H1 (cell line): ENCODE measurements at regions not wholly inside any gene's neighbourhood (a gene's known extent, or its start where the extent isn't known, plus 50 kb on each side); places are given as distances from the start of the nearest gene placed in this dataset.
A peak's percentile ranks its signal among the peaks of the same experiment; 100 is the strongest.

Source experiments
- CTCF ChIA-PET: fragments of 300-600 bp; sonication (Branson Sonifier 250); formaldehyde crosslinking; loops from one replicate; lab custom pipeline; 2021; ENCODE audit not compliant: partially characterized antibody; lab: Charles Lee
- POLR2A ChIA-PET: fragments of 300-600 bp; sonication (Branson Sonifier 250); formaldehyde crosslinking; loops from one replicate; lab custom pipeline; 2021; ENCODE audit warnings: inconsistent platforms; ENCODE audit not compliant: partially characterized antibody; lab: Charles Lee
- DNase-seq, 2 experiments: peaks; one replicate each; pipeline versions ENCODE4 v3.0.0 to v3.0.0-alpha.2; 2010 to 2022; ENCODE audit warnings: low spot score in 2 of 2, low read depth in 1 of 2, mixed read lengths in 1 of 2
- FAIRE-seq: peaks from 2 replicates; lab custom pipeline; 2011; peaks lifted over from hg19 to GRCh38; lab: Jason Lieb, UNC
- H2AFZ ChIP-seq: 2 replicates; pipeline ENCODE4 v1.8.1; 2012; ENCODE audit warnings: low read length, inconsistent platforms
- H2AK5ac ChIP-seq: 2 replicates; pipeline ENCODE4 v1.6.1; 2013; ENCODE audit warnings: low read depth, low read length
- H2BK120ac ChIP-seq: replicated peaks from 2 replicates; pipeline ENCODE3; 2013; ENCODE audit warnings: low read depth, low read length, inconsistent platforms
- H2BK12ac ChIP-seq: 2 replicates; pipeline ENCODE4 v1.6.1; 2013; ENCODE audit warnings: low read depth, low read length
- H2BK15ac ChIP-seq: 2 replicates; pipeline ENCODE4 v1.6.1; 2013; ENCODE audit warnings: low read length
- H2BK20ac ChIP-seq: 2 replicates; pipeline ENCODE4 v1.6.1; 2013; ENCODE audit warnings: low read length
- H2BK5ac ChIP-seq: 2 replicates; pipeline ENCODE4 v1.6.1; 2013; ENCODE audit warnings: low read depth, low read length
- H3K14ac ChIP-seq: 2 replicates; pipeline ENCODE4 v1.6.1; 2013; ENCODE audit warnings: inconsistent platforms; ENCODE audit not compliant: insufficient read length
- H3K18ac ChIP-seq: 2 replicates; pipeline ENCODE4 v1.6.1; 2013; ENCODE audit warnings: low read length; ENCODE audit errors: extremely low read depth
- H3K23ac ChIP-seq: 2 replicates; pipeline ENCODE4 v1.6.1; 2013; ENCODE audit warnings: inconsistent platforms; ENCODE audit not compliant: insufficient read length
- H3K23me2 ChIP-seq: 2 replicates; pipeline ENCODE4 v1.6.1; 2013; ENCODE audit warnings: low read depth, low read length
- H3K27ac ChIP-seq: 2 replicates; pipeline ENCODE4 v1.6.1; 2011; ENCODE audit warnings: low read depth, low read length, inconsistent platforms
- H3K27me3 ChIP-seq, 4 experiments: replicated peaks in 1 of 4; 1 replicate in 1 of 4; 2 replicates in 3 of 4; pipeline versions ENCODE4 v1.6.1 to v1.8.1; 2011 to 2013; ENCODE audit warnings: low read length in 3 of 4, mild to moderate bottlenecking in 3 of 4, inconsistent platforms in 2 of 4, mixed read lengths in 2 of 4, moderate library complexity in 1 of 4; ENCODE audit not compliant: control insufficient read depth in 3 of 4, insufficient read depth in 3 of 4; ENCODE audit errors: extremely low read depth in 1 of 4
- H3K36me3 ChIP-seq, 4 experiments: 2 replicates each; pipeline versions ENCODE4 v1.6.1 to v1.8.1; 2011 to 2013; ENCODE audit warnings: mild to moderate bottlenecking in 4 of 4, low read length in 3 of 4, moderate library complexity in 2 of 4, control low read depth in 1 of 4, inconsistent platforms in 1 of 4; ENCODE audit not compliant: insufficient read depth in 4 of 4, control insufficient read depth in 2 of 4
- H3K4ac ChIP-seq: replicated peaks from 2 replicates; pipeline ENCODE3; 2013; ENCODE audit warnings: low read length, low read depth, mixed read lengths, inconsistent platforms; ENCODE audit not compliant: insufficient read length
- H3K4me1 ChIP-seq, 4 experiments: replicated peaks in 1 of 4; 1 replicate in 1 of 4; 2 replicates in 3 of 4; pipeline versions ENCODE4 v1.6.1 to v1.8.1; 2011 to 2013; ENCODE audit warnings: low read length in 3 of 4, inconsistent platforms in 2 of 4, mixed read lengths in 1 of 4; ENCODE audit not compliant: insufficient read depth in 4 of 4, control insufficient read depth in 3 of 4
- H3K4me2 ChIP-seq, 2 experiments: 2 replicates each; pipeline versions ENCODE4 v1.6.1 to v1.8.1; 2011 to 2013; ENCODE audit warnings: low read depth in 2 of 2, low read length in 2 of 2, control low read depth in 1 of 2, inconsistent platforms in 1 of 2, mild to moderate bottlenecking in 1 of 2; ENCODE audit not compliant: insufficient read depth in 1 of 2
- H3K4me3 ChIP-seq, 4 experiments: fragments of 200-600, 300-600 bp in 1 of 4; sonication (generic), shearing (Covaris generic), sonication (Bioruptor Twin) in 1 of 4; 2 replicates each; pipeline versions ENCODE4 v1.5.1 to v1.8.1; 2011 to 2016; ENCODE audit warnings: low read length in 4 of 4, low read depth in 3 of 4, control low read depth in 2 of 4, inconsistent platforms in 2 of 4, mild to moderate bottlenecking in 2 of 4, mixed read lengths in 1 of 4, moderate library complexity in 1 of 4; ENCODE audit not compliant: insufficient read depth in 2 of 4; ENCODE audit errors: extremely low read depth in 1 of 4
- H3K56ac ChIP-seq: replicated peaks from 2 replicates; pipeline ENCODE3; 2013; ENCODE audit warnings: low read depth, mild to moderate bottlenecking, mixed read lengths, low read length, inconsistent platforms; ENCODE audit not compliant: insufficient read length
- H3K79me1 ChIP-seq: 2 replicates; pipeline ENCODE4 v1.6.1; 2013; ENCODE audit warnings: low read depth, low read length, control low read depth
- H3K79me2 ChIP-seq, 2 experiments: 2 replicates each; pipeline versions ENCODE4 v1.6.1 to v1.8.1; 2012 to 2013; ENCODE audit warnings: low read length in 2 of 2, mild to moderate bottlenecking in 2 of 2, inconsistent platforms in 1 of 2; ENCODE audit not compliant: insufficient read depth in 2 of 2, control insufficient read depth in 1 of 2
- H3K9ac ChIP-seq, 4 experiments: replicated peaks in 1 of 4; 1 replicate in 1 of 4; 2 replicates in 3 of 4; pipeline versions ENCODE4 v1.6.1 to v1.8.1; 2011 to 2013; ENCODE audit warnings: low read depth in 3 of 4, low read length in 3 of 4, control low read depth in 2 of 4, mild to moderate bottlenecking in 2 of 4, moderate library complexity in 2 of 4, inconsistent platforms in 1 of 4; ENCODE audit errors: extremely low read depth in 1 of 4
- H3K9me3 ChIP-seq, 2 experiments: 2 replicates each; pipeline versions ENCODE4 v1.6.1 to v1.8.1; 2012 to 2013; ENCODE audit warnings: mild to moderate bottlenecking in 2 of 2, moderate library complexity in 2 of 2, control low read depth in 1 of 2, inconsistent platforms in 1 of 2, low read depth in 1 of 2, low read length in 1 of 2, mixed read lengths in 1 of 2; ENCODE audit not compliant: insufficient read depth in 2 of 2
- H4K20me1 ChIP-seq, 2 experiments: replicated peaks in 1 of 2; 2 replicates each; pipeline versions ENCODE3 to v1.8.1; 2011 to 2013; ENCODE audit warnings: inconsistent platforms in 2 of 2, low read length in 2 of 2, mild to moderate bottlenecking in 1 of 2; ENCODE audit not compliant: insufficient read depth in 2 of 2, control insufficient read depth in 1 of 2
- H4K5ac ChIP-seq: 2 replicates; pipeline ENCODE4 v1.6.1; 2013; ENCODE audit warnings: low read length, low read depth, mixed read lengths, inconsistent platforms; ENCODE audit not compliant: insufficient read length
- H4K8ac ChIP-seq: 2 replicates; pipeline ENCODE4 v1.8.0; 2013; ENCODE audit warnings: mild to moderate bottlenecking, moderate library complexity, low read length, inconsistent platforms; ENCODE audit not compliant: insufficient read depth; ENCODE audit errors: extremely low read depth
- H4K91ac ChIP-seq: replicated peaks from 2 replicates; pipeline ENCODE3; 2013; ENCODE audit warnings: low read length, mixed read lengths, inconsistent platforms; ENCODE audit not compliant: insufficient read length
- WGBS, 2 experiments: shearing (Covaris generic) in 1 of 2; methylation state at CpG; one replicate each; pipeline versions ENCODE4 v1.1.6 to v1.1.7; 2013 to 2015; ENCODE audit warnings: low lambda C conversion rate in 2 of 2, mixed read lengths in 2 of 2, inconsistent platforms in 1 of 2, low coverage in 1 of 2, missing lambda C conversion rate in 1 of 2; ENCODE audit not compliant: insufficient replicate concordance in 2 of 2, insufficient coverage in 1 of 2, insufficient read length in 1 of 2; ENCODE audit errors: extremely low coverage in 1 of 2, missing lambda C conversion rate in 1 of 2; 5-methylcytosine and 5-hydroxymethylcytosine counted together

DNA sequence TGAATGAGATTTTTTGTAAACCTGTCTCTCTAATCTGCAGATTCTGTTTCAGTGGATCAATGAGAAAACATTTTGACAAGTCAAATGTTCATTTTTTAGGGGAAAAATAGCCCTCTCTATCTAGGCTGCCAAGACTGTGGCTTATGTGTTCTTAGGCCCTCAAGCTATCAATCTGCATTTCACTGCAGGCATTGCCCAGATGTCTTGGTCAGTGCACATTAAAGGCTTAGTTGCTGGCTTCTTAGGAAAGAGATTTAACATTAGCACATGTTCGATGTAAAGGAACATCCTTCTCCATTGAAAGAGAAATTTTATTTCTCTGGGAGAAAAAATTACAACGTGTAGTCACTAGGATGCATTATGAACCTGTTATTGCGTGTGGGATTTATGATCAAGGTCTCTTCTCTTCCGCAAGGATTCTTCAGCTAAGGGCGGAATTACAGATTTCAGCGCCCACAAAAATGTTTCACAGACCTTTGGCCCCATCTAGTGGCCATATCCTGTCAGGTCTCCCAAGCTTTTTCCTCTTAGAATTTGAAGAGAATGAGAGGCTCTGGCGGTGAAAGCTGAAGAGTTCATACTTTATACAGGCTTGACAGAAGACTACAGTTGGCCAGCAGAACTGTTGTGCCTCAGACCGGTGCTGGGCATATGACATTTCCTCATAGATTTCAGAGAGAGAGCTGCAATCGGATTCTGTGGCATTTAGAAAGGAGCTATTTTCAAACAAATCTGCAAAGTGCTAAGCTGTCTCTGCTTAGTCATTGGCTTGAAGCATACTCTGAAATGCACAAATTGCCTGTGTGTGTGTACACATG lies 144.6 kb upstream of the NOCT start:
- 14% methylated on average over 9 of the region's 9 CpGs; no CpG with 5 or more reads in 1 of the 2 experiments for WGBS, 2 experiments
- Histone ChIP-seq H4K5ac (no peak overlapping the region), H2BK12ac (peak overlapping the region; percentile 90; the same call in 1 of the 2 replicates), H2BK15ac (peak overlapping the region; percentile 82; the same call in 1 of the 2 replicates), H4K20me1 (peaks cover 0 to 3% of the 10 kb centered on the region in 2 experiments), H2AFZ (no peak overlapping the region), H3K36me3 (no peaks in the 10 kb centered on the region), H3K14ac (no peak overlapping the region), H3K27ac (no peak overlapping the region), H2BK20ac (peak overlapping the region; percentile 73; the same call in 1 of the 2 replicates), H3K79me2 (no peaks in the 10 kb centered on the region), H2BK5ac (peak overlapping the region; percentile 42; the same call in 1 of the 2 replicates), H2AK5ac (peak overlapping the region; percentile 76; the same call in 1 of the 2 replicates), H3K4ac (peak overlapping the region; percentile 58), H3K79me1 (no peaks in the 10 kb centered on the region), H3K4me3 (no peak overlapping the region), H3K23me2 (peaks cover 7% of the 10 kb centered on the region; the same call in 1 of the 2 replicates), H3K4me2 (peak overlapping the region in 1 of 2 experiments; percentile 2; a peak in 2 of 4 replicates), H3K4me1 (peaks cover 0 to 3% (median under 1%) of the 10 kb centered on the region in 4 experiments; a peak in 4 of 7 replicates), H4K8ac (no peak overlapping the region), H3K9me3 (no peaks in the 10 kb centered on the region), H3K27me3 (no peaks in the 10 kb centered on the region), H4K91ac (peak overlapping the region; percentile 78), H3K9ac (no peak overlapping the region), H2BK120ac (no peak overlapping the region), H3K23ac (no peak overlapping the region), H3K18ac (no peak overlapping the region), H3K56ac (no peak overlapping the region)
- ChIA-PET CTCF (interaction anchor here (0.6 to 4.1 kb wide), 81 partner anchors 7 to 1505 kb away, joined by 3 to 58 read pairs (median 4); no protein-coding TSS in a partner anchor), POLR2A (no interaction called here)
- DNase-seq (peak; percentile 41 to 84), FAIRE-seq (peak; percentile 94)
